ENCODE measurements at regions not wholly inside any gene's neighbourhood (a gene's known extent, or its start where the extent isn't known, plus 50 kb on each side); places are given as distances from the start of the nearest gene placed in this dataset.

GRCh38 chr18:75127143-75128021 is 81.6 kb downstream of the PTGR3 start:
- TF ChIP-seq CTCF (IDR thresholded peaks at IDR 0.05; ENCODE audit: control insufficient read depth, extremely low read depth, insufficient read depth): no peak
- no peak for DNase-seq (ENCODE audit: low read depth)
- no peak overlapping the region for H3K4me3 ChIP-seq (ENCODE audit: low read depth, low read length)

DNA sequence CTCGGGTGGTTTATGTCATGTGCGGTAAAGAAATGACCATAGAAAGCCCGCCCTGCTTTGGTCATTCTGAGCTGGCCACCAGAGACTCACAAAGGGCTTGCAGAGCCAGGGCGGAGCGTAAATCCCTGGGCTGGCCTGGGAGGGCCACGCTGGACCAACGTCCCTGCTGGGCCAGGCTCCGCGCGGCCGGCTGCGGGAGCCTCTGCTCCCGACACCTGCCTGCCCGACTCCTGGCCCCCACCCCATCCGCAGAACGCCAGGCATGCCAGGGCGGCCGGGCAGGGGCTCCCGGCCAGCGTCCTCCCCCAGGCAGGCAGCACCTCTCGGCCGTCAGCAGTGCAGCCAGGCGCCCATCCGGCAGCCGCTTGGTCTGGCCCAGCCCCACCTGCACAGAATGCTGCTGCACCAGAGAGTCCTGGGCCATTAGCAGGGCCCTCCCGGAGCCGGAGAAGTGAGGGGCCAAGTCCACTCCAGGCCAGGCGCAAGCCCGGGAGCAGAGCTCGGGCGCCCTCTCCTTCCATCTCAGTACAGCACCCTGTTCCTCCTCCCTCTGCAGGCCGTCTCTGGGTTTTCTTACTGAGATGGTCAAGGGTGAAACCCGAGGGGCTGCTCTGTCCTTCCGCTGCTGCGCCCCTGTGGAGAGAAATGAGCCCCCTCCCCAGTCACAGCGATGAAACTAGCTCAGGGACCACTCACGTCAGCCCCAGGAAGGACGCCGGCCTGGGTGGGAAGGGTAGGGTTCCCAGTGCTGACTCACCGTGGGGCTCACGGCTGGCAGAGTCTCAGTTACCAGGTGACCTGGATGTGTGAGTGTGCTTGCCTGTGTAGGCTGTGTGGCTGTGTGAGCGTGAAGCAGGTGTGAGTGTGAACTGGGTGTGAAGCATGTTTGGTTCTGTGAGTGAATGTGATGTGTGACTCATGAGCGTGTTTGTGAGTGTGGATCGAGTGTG is 83.3 kb downstream of the PTGR3 start:
- H3K4me3 ChIP-seq (ENCODE audit: low read depth, low read length): no peak overlapping the region
- TF ChIP-seq CTCF (IDR thresholded peaks at IDR 0.05; ENCODE audit: control insufficient read depth, extremely low read depth, insufficient read depth): no peak
- DNase-seq (ENCODE audit: low read depth): no peak

DNA sequence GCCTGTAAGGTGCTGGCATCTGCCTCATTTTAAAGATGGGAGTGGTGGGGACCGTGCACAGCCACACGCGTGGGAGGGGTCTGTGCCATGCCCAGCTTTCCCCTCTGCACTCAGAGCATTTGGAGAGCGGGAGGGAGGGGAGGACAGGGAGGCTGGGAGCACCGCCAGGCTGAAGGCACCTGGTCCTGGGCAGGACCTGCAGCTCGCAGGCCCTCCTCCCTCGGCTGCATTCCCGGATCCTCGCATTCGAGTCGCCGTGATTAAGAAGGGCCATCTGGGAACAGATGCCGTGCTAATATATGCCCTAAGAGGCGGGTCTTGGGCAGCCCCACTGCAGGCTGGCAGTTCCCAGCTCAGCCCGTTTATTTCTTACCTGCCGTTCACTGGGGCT is 84.0 kb downstream of the PTGR3 start:
- no peak for DNase-seq (ENCODE audit: low read depth)
- no peak overlapping the region for H3K4me3 ChIP-seq (ENCODE audit: low read depth, low read length)
- TF ChIP-seq CTCF (IDR thresholded peaks at IDR 0.05; ENCODE audit: control insufficient read depth, extremely low read depth, insufficient read depth): no peak

GRCh38 chr18:75124551-75124950 is 84.4 kb downstream of the PTGR3 start:
- DNase-seq (ENCODE audit: low read depth): no peak
- H3K4me3 ChIP-seq (ENCODE audit: low read depth, low read length): no peak overlapping the region
- no peak for TF ChIP-seq CTCF (IDR thresholded peaks at IDR 0.05; ENCODE audit: control insufficient read depth, extremely low read depth, insufficient read depth)

DNA sequence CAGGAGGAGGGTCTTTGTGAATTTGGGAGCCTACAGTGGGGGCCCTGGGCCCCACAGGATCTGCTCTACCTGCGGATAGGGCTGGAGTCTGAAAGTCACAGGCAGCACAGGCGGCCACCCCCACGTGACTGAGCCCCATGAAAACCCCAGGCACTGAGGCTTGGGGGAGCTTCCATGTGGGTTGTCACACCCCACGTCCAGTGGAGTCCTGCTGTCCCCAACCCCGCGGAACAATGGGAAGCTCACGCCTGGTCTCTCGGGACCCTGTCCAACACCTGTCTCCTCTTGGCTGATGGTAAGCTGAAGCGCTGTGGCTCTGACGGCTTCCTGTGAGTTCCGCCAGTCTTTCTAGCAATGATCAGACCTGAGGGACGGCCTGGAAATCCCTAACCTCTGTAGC is 85.8 kb downstream of the PTGR3 start:
- no peak for TF ChIP-seq CTCF (IDR thresholded peaks at IDR 0.05; ENCODE audit: control insufficient read depth, extremely low read depth, insufficient read depth)
- no peak for DNase-seq (ENCODE audit: low read depth)
- H3K4me3 ChIP-seq (ENCODE audit: low read depth, low read length): no peak overlapping the region

- H3K4me3 ChIP-seq (ENCODE audit: low read depth, low read length): no peak overlapping the region
- DNase-seq (ENCODE audit: low read depth): no peak
- TF ChIP-seq CTCF (IDR thresholded peaks at IDR 0.05; ENCODE audit: control insufficient read depth, extremely low read depth, insufficient read depth): no peak
These were observed 86.5 kb downstream of the PTGR3 start for GRCh38 chr18:75122334-75122958.
